Embryonic facial prominence (tissue), 1 donor: ENCODE measurements at regions not wholly inside any gene's neighbourhood (a gene's known extent, or its start where the extent isn't known, plus 50 kb on each side); places are given as distances from the start of the nearest gene placed in this dataset.
"Not testable (repeated sequence)": the region's sequence is repeated elsewhere in the genome, so short reads cannot be mapped to it uniquely, and the experiment has no call there.

ENCODE experiments used
- DNase-seq: peaks from one replicate; pipeline ENCODE4 v3.0.0-alpha.2; 2016; ENCODE audit errors: extremely low spot score

- no peak for DNase-seq
These were observed 178.4 kb downstream of the RTP5 start for GRCh38 chr2:242047963-242048362.

- no peak for DNase-seq
These were observed 178.9 kb downstream of the RTP5 start for GRCh38 chr2:242048479-242048878.

GRCh38 chr2:242049492-242049891, 180.0 kb downstream of the RTP5 start:
- not testable (repeated sequence) for DNase-seq

- DNase-seq = no peak
These were observed 181.9 kb downstream of the RTP5 start for GRCh38 chr2:242051463-242051862.

- no peak for DNase-seq
These were observed 182.9 kb downstream of the RTP5 start for GRCh38 chr2:242052421-242052820.

- DNase-seq = no peak
These were observed 184.4 kb downstream of the RTP5 start for GRCh38 chr2:242053921-242054320.

- no peak for DNase-seq
These were observed 184.9 kb downstream of the RTP5 start for GRCh38 chr2:242054406-242054805.

GRCh38 chr2:242054881-242055801, 185.6 kb downstream of the RTP5 start:
- no peak for DNase-seq

GRCh38 chr2:242056026-242056425, 186.5 kb downstream of the RTP5 start:
- no peak for DNase-seq

GRCh38 chr2:242056785-242057184, 187.3 kb downstream of the RTP5 start:
- DNase-seq = no peak

- no peak for DNase-seq
These were observed 188.0 kb downstream of the RTP5 start for GRCh38 chr2:242057379-242058040.

- no peak for DNase-seq
These were observed 188.7 kb downstream of the RTP5 start for GRCh38 chr2:242058116-242058680.

GRCh38 chr2:242059566-242059965, 190.0 kb downstream of the RTP5 start:
- no peak for DNase-seq

GRCh38 chr2:242060212-242060835, 190.8 kb downstream of the RTP5 start:
- DNase-seq = no peak

- DNase-seq = not testable (repeated sequence)
These were observed 192.4 kb downstream of the RTP5 start for GRCh38 chr2:242061930-242062329.

- DNase-seq = no peak
These were observed 193.9 kb downstream of the RTP5 start for GRCh38 chr2:242063436-242063835.

GRCh38 chr2:242063850-242064249, 194.3 kb downstream of the RTP5 start:
- no peak for DNase-seq

- DNase-seq = no peak
These were observed 195.1 kb downstream of the RTP5 start for GRCh38 chr2:242064364-242065250.

GRCh38 chr2:242065426-242065825, 195.9 kb downstream of the RTP5 start:
- DNase-seq = no peak

GRCh38 chr2:242069018-242069417, 199.5 kb downstream of the RTP5 start:
- DNase-seq = no peak

- not testable (repeated sequence) for DNase-seq
These were observed 200.4 kb downstream of the RTP5 start for GRCh38 chr2:242069938-242070395.
